Small intestine (tissue), 7 donors: ENCODE measurements at regions not wholly inside any gene's neighbourhood (a gene's known extent, or its start where the extent isn't known, plus 50 kb on each side); places are given as distances from the start of the nearest gene placed in this dataset.

Experiments used
- DNase-seq, 2 donors: peaks; one replicate each; pipeline versions ENCODE4 v3.0.0 to v3.0.0-alpha.2; 2013
- FAIRE-seq: peaks from 2 replicates; lab custom pipeline; 2012; peaks lifted over from hg19 to GRCh38; lab: Jason Lieb, UNC
- H3K27ac ChIP-seq, 3 donors: one replicate each; pipeline ENCODE4 v1.5.1; 2013; ENCODE audit warnings: low read length in 2 of 3, mild to moderate bottlenecking in 2 of 3, control low read depth in 1 of 3, inconsistent platforms in 1 of 3, low read depth in 1 of 3, moderate library complexity in 1 of 3
- H3K27me3 ChIP-seq, 3 donors: one replicate each; pipeline ENCODE4 v1.6.1; 2013; ENCODE audit warnings: low read length in 3 of 3, inconsistent platforms in 1 of 3; ENCODE audit not compliant: control insufficient read depth in 3 of 3, insufficient read depth in 3 of 3
- H3K36me3 ChIP-seq, 3 donors: one replicate each; pipeline ENCODE4 v1.6.1; 2013; ENCODE audit warnings: low read length in 3 of 3, inconsistent platforms in 1 of 3, low read depth in 1 of 3, mild to moderate bottlenecking in 1 of 3, moderate library complexity in 1 of 3; ENCODE audit not compliant: control insufficient read depth in 3 of 3, insufficient read depth in 2 of 3
- H3K4me1 ChIP-seq, 3 donors: one replicate each; pipeline ENCODE4 v1.6.1; 2013; ENCODE audit warnings: low read length in 2 of 3, inconsistent platforms in 1 of 3, low read depth in 1 of 3, mild to moderate bottlenecking in 1 of 3, moderate library complexity in 1 of 3; ENCODE audit not compliant: control insufficient read depth in 3 of 3, insufficient read depth in 2 of 3
- H3K4me3 ChIP-seq, 3 donors: one replicate each; pipeline ENCODE4 v1.5.1; 2013; ENCODE audit warnings: low read length in 3 of 3, control low read depth in 1 of 3, inconsistent platforms in 1 of 3, low read depth in 1 of 3, mild to moderate bottlenecking in 1 of 3, moderate library complexity in 1 of 3
- H3K9me3 ChIP-seq, 2 donors: one replicate each; pipeline ENCODE4 v1.6.1; 2013; ENCODE audit warnings: low read depth in 1 of 2, low read length in 1 of 2; ENCODE audit not compliant: control insufficient read depth in 2 of 2, insufficient read depth in 1 of 2
- WGBS, 3 donors: extraction: QIAGEN DNeasy Blood & Tissue Kit; methylation state at CpG; one replicate each; pipeline ENCODE4 v1.1.7; 2013; 5-methylcytosine and 5-hydroxymethylcytosine counted together
- donor health status: healthy with polysubstance abuse.
- donor health status: control.
- donor health status: control.
- donor health status: Bipolar disorder and iron deficiency.
- donor health status: healthy.

DNA sequence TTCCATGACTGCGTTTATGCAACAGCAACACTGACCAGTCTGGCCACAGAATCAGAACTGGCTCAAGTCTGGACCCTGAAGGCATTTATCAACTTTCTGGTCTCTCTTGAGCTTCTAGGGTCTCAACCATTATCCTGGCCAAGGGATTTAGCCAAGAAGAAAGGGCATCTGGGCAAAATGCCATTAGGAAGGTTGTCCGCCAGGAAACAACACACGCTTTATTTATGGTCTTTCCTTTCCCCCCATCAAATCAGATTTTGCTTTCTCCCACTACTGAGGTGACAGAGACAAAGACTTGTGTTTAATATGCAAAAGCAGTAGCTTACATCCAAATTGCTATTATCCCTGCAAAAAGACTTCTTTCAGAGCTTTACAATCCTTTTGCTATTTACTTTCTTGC is 81.6 kb upstream of the PPP2R5A start:
- Histone ChIP-seq H3K36me3 (no peaks in the 10 kb centered on the region), H3K27me3 (no peaks in the 10 kb centered on the region), H3K9me3 (peaks cover 0 to 8% of the 10 kb centered on the region in 2 donors), H3K4me3 (no peak overlapping the region), H3K4me1 (no peaks in the 10 kb centered on the region), H3K27ac (no peak overlapping the region)
- FAIRE-seq, result no peak
- DNase-seq, result no peak
- 84 to 91% (median 89%) methylated on average over 3 of the region's 3 CpGs for WGBS, 3 donors

DNA sequence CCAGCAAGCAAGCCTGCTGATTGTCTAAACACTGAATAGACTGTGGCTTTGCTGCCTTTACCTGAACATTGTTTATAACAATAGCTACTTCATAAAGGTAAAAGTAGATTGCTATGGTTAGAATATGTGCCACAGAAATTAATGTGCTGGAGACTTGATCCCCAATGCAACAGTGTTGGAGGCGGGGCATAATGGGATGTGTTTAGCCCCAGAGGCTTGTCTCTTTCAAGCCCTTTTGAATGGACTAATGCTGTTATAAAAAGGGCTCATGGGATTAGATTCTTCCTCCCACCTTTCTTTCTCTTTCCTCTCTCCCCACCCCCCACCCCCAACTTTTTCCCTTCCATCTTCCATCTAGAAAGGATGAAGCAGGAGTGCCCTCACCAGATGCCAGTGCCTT is 80.2 kb upstream of the PPP2R5A start:
- no peak overlapping the region for H3K27ac ChIP-seq
- H3K36me3 ChIP-seq, result no peaks in the 10 kb centered on the region
- no peak for FAIRE-seq
- peaks cover 0 to 8% of the 10 kb centered on the region in 2 donors for H3K9me3 ChIP-seq
- WGBS, 3 donors, result 95 to 98% (median 95%) methylated on average over 1 of the region's 1 CpG
- DNase-seq, result no peak
- H3K27me3 ChIP-seq, result no peaks in the 10 kb centered on the region
- no peaks in the 10 kb centered on the region for H3K4me1 ChIP-seq
- H3K4me3 ChIP-seq, result no peak overlapping the region

DNA sequence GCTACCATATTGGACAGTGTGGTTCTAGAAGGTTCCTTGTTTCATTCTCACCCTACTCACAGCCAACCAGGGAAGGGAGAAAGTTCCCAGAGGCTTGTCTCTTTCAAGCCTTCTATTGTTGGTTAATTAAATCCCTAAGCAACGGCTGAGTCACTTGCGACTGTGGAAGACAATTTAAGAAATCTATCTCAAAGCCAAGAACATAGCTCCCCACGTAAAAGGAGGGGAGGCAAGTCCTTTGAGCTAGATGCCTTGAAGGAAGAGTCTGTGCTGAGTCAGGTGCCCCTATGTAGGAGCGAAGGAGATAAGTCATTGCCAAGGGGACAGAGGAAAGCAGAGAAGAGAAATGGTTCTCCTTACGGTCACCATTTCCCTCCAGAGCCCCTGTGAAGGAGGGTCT is 79.4 kb upstream of the PPP2R5A start:
- H3K4me3 ChIP-seq, result no peak overlapping the region
- DNase-seq (no peak), FAIRE-seq (no peak)
- H3K4me1 ChIP-seq, result no peaks in the 10 kb centered on the region
- no peaks in the 10 kb centered on the region for H3K36me3 ChIP-seq
- H3K27ac ChIP-seq, result no peak overlapping the region
- H3K9me3 ChIP-seq, result peaks cover 0 to 4% of the 10 kb centered on the region in 2 donors
- 88 to 92% (median 90%) methylated on average over 5 of the region's 5 CpGs for WGBS, 3 donors
- H3K27me3 ChIP-seq, result no peaks in the 10 kb centered on the region

DNA sequence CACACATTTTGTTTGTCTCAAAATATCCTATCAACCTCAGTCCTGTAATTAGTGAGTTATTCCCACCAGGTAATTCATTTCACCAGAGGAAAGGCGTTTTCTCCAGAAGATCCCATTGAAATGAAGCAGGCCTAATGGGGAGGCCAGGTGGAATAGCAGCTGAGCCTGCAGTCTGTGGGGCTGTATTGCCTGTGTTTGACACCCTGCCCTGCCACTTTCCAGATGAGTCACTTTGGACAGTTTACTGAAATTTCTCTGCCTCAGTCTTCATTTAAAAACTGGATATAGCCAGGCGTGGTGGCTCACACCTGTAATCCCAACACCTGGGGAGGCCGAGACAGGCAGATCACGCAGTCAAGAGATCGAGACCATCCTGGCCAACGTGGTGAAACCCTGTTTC is 78.1 kb upstream of the PPP2R5A start:
- FAIRE-seq (no peak), DNase-seq (no peak)
- Histone ChIP-seq H3K27me3 (no peaks in the 10 kb centered on the region), H3K36me3 (no peaks in the 10 kb centered on the region), H3K27ac (no peak overlapping the region), H3K4me1 (no peaks in the 10 kb centered on the region), H3K9me3 (peaks cover 0 to 3% of the 10 kb centered on the region in 2 donors), H3K4me3 (no peak overlapping the region)
- 91 to 92% (median 91%) methylated on average over 6 of the region's 6 CpGs for WGBS, 3 donors

DNA sequence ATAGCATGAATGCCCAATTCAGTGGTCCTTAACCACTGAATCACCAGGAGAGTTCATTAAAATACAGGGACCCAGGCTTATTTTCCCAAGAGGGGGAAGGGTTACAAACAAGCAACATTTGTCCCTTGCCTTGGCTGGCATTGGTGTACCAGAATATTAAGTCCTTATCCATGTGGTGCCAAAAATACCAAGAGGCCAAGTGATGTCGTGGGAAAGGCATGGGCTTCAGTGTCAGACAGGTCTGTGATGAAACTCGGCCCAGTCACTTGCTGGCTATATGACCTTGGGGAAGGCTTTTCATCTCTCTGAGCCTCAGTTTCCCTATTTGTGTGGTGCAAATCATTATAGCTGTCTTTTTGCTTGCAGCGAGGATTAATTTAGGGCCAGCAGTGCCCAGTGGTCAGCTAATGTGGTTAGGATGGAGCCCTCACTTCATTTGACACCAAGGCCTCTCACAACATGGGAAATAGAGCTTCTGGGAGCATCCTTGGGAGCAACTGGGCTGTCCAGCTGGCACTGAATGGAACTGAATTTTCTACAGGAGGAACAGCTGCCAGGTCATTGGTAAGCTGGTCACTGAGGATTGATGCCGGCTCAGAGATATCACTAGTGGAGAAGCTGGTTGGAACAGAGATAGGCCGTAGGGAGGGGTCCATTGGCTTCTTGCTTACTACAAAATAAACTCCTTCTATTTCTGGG is 77.2 kb upstream of the PPP2R5A start:
- Histone ChIP-seq H3K36me3 (no peaks in the 10 kb centered on the region), H3K4me1 (peaks cover 0 to 3% (median 0%) of the 10 kb centered on the region in 3 donors), H3K4me3 (no peak overlapping the region), H3K9me3 (no peaks in the 10 kb centered on the region), H3K27me3 (no peaks in the 10 kb centered on the region), H3K27ac (no peak overlapping the region)
- DNase-seq (no peak), FAIRE-seq (no peak)
- 90 to 91% (median 91%) methylated on average over 5 of the region's 5 CpGs for WGBS, 3 donors

DNA sequence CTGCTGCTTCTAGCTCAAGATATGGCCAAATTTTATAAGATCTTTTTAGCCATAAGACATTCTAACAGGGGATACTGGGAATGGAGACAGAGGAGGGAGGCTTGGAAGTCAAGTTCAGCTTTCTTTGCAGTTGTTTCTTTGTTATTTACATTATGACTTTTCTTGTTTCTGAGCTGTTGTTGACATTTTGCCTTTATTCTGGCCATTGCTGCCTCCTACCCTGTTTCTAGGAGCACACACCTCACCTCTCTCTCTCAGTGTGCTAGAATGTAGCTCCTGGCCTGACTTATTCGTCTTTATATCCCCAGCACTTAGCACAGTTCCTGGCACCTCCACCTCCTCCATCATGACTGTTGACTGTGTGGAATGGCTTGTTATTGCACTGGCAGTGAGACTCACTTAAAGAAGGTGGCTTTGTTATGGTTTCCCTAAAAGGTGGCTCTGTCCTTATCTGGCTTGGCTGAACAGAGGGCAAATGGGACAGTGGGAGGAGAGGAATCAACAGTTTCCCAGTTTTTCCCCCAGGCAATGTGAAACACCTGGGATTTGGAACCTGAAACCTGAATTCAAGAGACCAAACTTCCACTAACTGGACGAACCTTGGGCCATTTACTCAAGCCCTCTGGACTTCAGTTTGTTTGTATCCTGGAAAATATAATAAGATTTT is 76.1 kb upstream of the PPP2R5A start:
- no peak overlapping the region for H3K27ac ChIP-seq
- WGBS, 3 donors, result 64 to 74% (median 72%) methylated on average over 2 of the region's 2 CpGs
- no peak for DNase-seq
- H3K4me3 ChIP-seq, result no peak overlapping the region
- peaks cover 0 to 6% (median 0%) of the 10 kb centered on the region in 3 donors for H3K4me1 ChIP-seq
- FAIRE-seq, result no peak
- H3K36me3 ChIP-seq, result no peaks in the 10 kb centered on the region
- no peaks in the 10 kb centered on the region for H3K27me3 ChIP-seq
- H3K9me3 ChIP-seq, result no peaks in the 10 kb centered on the region

DNA sequence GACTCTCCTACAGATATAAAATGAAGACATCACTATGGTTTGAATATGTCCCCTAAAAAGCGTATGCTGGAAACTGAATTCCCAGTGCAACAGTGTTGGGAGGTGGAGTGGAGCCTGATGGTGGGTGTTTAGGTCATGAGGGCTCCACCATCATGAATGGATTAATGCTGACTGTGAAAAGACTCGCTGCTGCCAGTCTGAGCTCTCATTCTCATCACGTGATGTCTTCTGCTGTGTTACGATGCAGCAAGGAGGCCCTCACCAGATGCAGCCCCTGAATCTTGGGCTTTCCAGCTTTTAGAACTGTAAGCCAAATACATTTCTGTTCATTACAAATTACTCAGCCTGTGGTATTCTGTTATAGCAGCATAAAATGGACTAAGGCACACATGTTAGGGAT is 73.8 kb upstream of the PPP2R5A start:
- Histone ChIP-seq H3K36me3 (no peaks in the 10 kb centered on the region), H3K27me3 (no peaks in the 10 kb centered on the region), H3K27ac (no peak overlapping the region), H3K9me3 (no peaks in the 10 kb centered on the region), H3K4me1 (peaks cover 0 to 18% (median 3%) of the 10 kb centered on the region in 3 donors), H3K4me3 (no peak overlapping the region)
- DNase-seq (no peak), FAIRE-seq (no peak)
- 96 to 100% (median 97%) methylated on average over 4 of the region's 4 CpGs for WGBS, 3 donors

DNA sequence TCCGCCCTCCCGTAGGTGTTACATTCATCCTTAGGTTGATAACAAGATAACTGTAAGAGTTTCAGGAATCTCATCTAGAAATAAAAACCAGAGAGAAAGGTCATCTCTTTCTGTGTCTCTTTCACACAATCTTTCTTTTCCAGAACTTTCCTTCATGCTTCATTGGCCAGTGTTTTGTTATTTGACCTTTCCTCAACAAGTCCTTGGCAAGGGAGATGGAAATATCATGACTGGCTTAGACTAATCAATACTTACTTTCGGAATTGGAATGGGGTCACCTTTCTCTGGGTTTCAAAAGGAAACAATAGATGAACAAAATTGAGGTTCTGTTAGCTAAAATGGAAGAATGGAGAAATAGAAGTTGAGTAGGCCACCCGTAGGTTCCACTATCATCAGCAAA is 72.9 kb upstream of the PPP2R5A start:
- FAIRE-seq, result no peak

More for the DNA sequence above, 72.9 kb upstream of the PPP2R5A start:
- 93 to 98% (median 96%) methylated on average over 4 of the region's 4 CpGs for WGBS, 3 donors
- no peaks in the 10 kb centered on the region for H3K36me3 ChIP-seq
- H3K27me3 ChIP-seq, result no peaks in the 10 kb centered on the region
- DNase-seq, result no peak
- H3K4me1 ChIP-seq, result peaks cover 0 to 18% (median 3%) of the 10 kb centered on the region in 3 donors
- no peaks in the 10 kb centered on the region for H3K9me3 ChIP-seq
- no peak overlapping the region for H3K27ac ChIP-seq
- H3K4me3 ChIP-seq, result no peak overlapping the region
